Kidney capillary endothelial cell (primary cell): ENCODE measurements at regions not wholly inside any gene's neighbourhood (a gene's known extent, or its start where the extent isn't known, plus 50 kb on each side); places are given as distances from the start of the nearest gene placed in this dataset.

ENCODE experiments used
- DNase-seq: peaks from one replicate; pipeline ENCODE4 v3.0.0-alpha.2; 2018; ENCODE audit warnings: low spot score

GRCh38 chr14:76926521-76927251 is 100.5 kb downstream of the LRRC74A start:
- DNase-seq = no peak

- no peak for DNase-seq
Observed at GRCh38 chr14:76925097-76925441, 98.9 kb downstream of the LRRC74A start.

GRCh38 chr14:76924371-76925096 is 98.3 kb downstream of the LRRC74A start:
- no peak for DNase-seq

GRCh38 chr14:76923431-76924370 is 97.5 kb downstream of the LRRC74A start:
- DNase-seq = no peak

- no peak for DNase-seq
Observed at GRCh38 chr14:76922584-76922983, 96.4 kb downstream of the LRRC74A start.

- DNase-seq = no peak
Observed at GRCh38 chr14:76922092-76922491, 95.9 kb downstream of the LRRC74A start.

- no peak for DNase-seq
Observed at GRCh38 chr14:76921088-76921399, 94.8 kb downstream of the LRRC74A start.

- DNase-seq = no peak
Observed at GRCh38 chr14:76920331-76921087, 94.3 kb downstream of the LRRC74A start.

- DNase-seq = peak; percentile 91
Observed at GRCh38 chr14:76919431-76920330, 93.5 kb downstream of the LRRC74A start.
